ENCODE measurements at regions not wholly inside any gene's neighbourhood (a gene's known extent, or its start where the extent isn't known, plus 50 kb on each side); places are given as distances from the start of the nearest gene placed in this dataset.

- no peak for DNase-seq (ENCODE audit: low read depth)
Observed at GRCh38 chr18:46265196-46266156, 161.3 kb downstream of the HAUS1 start.

- no peak for DNase-seq (ENCODE audit: low read depth)
Observed at GRCh38 chr18:46266473-46266872, 162.3 kb downstream of the HAUS1 start.

- no peak for DNase-seq (ENCODE audit: low read depth)
Observed at GRCh38 chr18:46268671-46269070, 164.5 kb downstream of the HAUS1 start.

- no peak for DNase-seq (ENCODE audit: low read depth)
Observed at GRCh38 chr18:46269275-46269674, 165.1 kb downstream of the HAUS1 start.

- no peak for DNase-seq (ENCODE audit: low read depth)
Observed at GRCh38 chr18:46271488-46271887, 167.3 kb downstream of the HAUS1 start.

GRCh38 chr18:46273861-46274260 lies 169.7 kb downstream of the HAUS1 start:
- no peak for DNase-seq (ENCODE audit: low read depth)

GRCh38 chr18:46274266-46274665 lies 170.1 kb downstream of the HAUS1 start:
- DNase-seq (ENCODE audit: low read depth): no peak

GRCh38 chr18:46275370-46275769 lies 171.2 kb downstream of the HAUS1 start:
- DNase-seq (ENCODE audit: low read depth): no peak

- no peak for DNase-seq (ENCODE audit: low read depth)
Observed at GRCh38 chr18:46276748-46277147, 172.6 kb downstream of the HAUS1 start.

- no peak for DNase-seq (ENCODE audit: low read depth)
Observed at GRCh38 chr18:46278481-46279465, 174.6 kb downstream of the HAUS1 start.

- no peak for DNase-seq (ENCODE audit: low read depth)
Observed at GRCh38 chr18:46279673-46280072, 175.5 kb downstream of the HAUS1 start.

- DNase-seq (ENCODE audit: low read depth): peak; percentile 40
Observed at GRCh38 chr18:46281185-46282176, 177.3 kb downstream of the HAUS1 start.

GRCh38 chr18:46282177-46282570 lies 178.0 kb downstream of the HAUS1 start:
- DNase-seq (ENCODE audit: low read depth): no peak

GRCh38 chr18:46282646-46283045 lies 178.5 kb downstream of the HAUS1 start:
- DNase-seq (ENCODE audit: low read depth): no peak

- DNase-seq (ENCODE audit: low read depth): no peak
Observed at GRCh38 chr18:46283268-46283667, 179.1 kb downstream of the HAUS1 start.

GRCh38 chr18:46283895-46284295 lies 179.7 kb downstream of the HAUS1 start:
- DNase-seq (ENCODE audit: low read depth): no peak

- no peak for DNase-seq (ENCODE audit: low read depth)
Observed at GRCh38 chr18:46289463-46289862, 185.3 kb downstream of the HAUS1 start.

- DNase-seq (ENCODE audit: low read depth): no peak
Observed at GRCh38 chr18:46289931-46290330, 185.7 kb downstream of the HAUS1 start.

GRCh38 chr18:46290440-46291020 lies 186.3 kb downstream of the HAUS1 start:
- no peak for DNase-seq (ENCODE audit: low read depth)

- no peak for DNase-seq (ENCODE audit: low read depth)
Observed at GRCh38 chr18:46291149-46291548, 187.0 kb downstream of the HAUS1 start.

GRCh38 chr18:46293742-46294181 lies 189.6 kb downstream of the HAUS1 start:
- no peak for DNase-seq (ENCODE audit: low read depth)
